Subcutaneous abdominal adipose tissue (tissue), 5 donors: ENCODE measurements at regions not wholly inside any gene's neighbourhood (a gene's known extent, or its start where the extent isn't known, plus 50 kb on each side); places are given as distances from the start of the nearest gene placed in this dataset.

Experiments used
- H3K27ac ChIP-seq: one replicate; pipeline ENCODE4 v1.7.0; 2013; ENCODE audit warnings: low read depth, mild to moderate bottlenecking, inconsistent platforms, low read length, moderate library complexity
- H3K27me3 ChIP-seq, 5 donors: one replicate each; pipeline ENCODE4 v1.7.0; 2013; ENCODE audit warnings: low read length in 5 of 5, inconsistent platforms in 1 of 5; ENCODE audit not compliant: control insufficient read depth in 5 of 5, insufficient read depth in 4 of 5
- H3K36me3 ChIP-seq, 5 donors: one replicate each; pipeline ENCODE4 v1.7.0; 2013; ENCODE audit warnings: low read length in 5 of 5; ENCODE audit not compliant: control insufficient read depth in 5 of 5, insufficient read depth in 5 of 5
- H3K4me1 ChIP-seq, 5 donors: one replicate each; pipeline ENCODE4 v1.7.0; 2013; ENCODE audit warnings: low read length in 5 of 5, mild to moderate bottlenecking in 3 of 5, moderate library complexity in 1 of 5; ENCODE audit not compliant: control insufficient read depth in 5 of 5, insufficient read depth in 5 of 5
- H3K4me3 ChIP-seq, 5 donors: one replicate each; pipeline ENCODE4 v1.7.0; 2013; ENCODE audit warnings: low read length in 5 of 5, low read depth in 1 of 5
- H3K9ac ChIP-seq, 5 donors: one replicate each; pipeline ENCODE4 v1.7.0; 2013; ENCODE audit warnings: low read length in 5 of 5, mild to moderate bottlenecking in 4 of 5, moderate library complexity in 3 of 5
- H3K9me3 ChIP-seq, 5 donors: one replicate each; pipeline ENCODE4 v1.7.0; 2013; ENCODE audit warnings: low read length in 5 of 5; ENCODE audit not compliant: control insufficient read depth in 5 of 5
- donor health status: healthy.
- donor health status: healthy.
- donor health status: healthy.
- donor health status: healthy.
- donor health status: healthy.

- no peaks in the 10 kb centered on the region for H3K27me3 ChIP-seq
- peaks cover 0 to 26% (median 3%) of the 10 kb centered on the region in 5 donors for H3K4me1 ChIP-seq
- H3K9ac ChIP-seq: peak overlapping the region in 1 of 5 donors; percentile 22
- no peaks in the 10 kb centered on the region for H3K36me3 ChIP-seq
- H3K27ac ChIP-seq: peak overlapping the region; percentile 44
- no peaks in the 10 kb centered on the region for H3K9me3 ChIP-seq
- H3K4me3 ChIP-seq: no peak overlapping the region
Observed at GRCh38 chr14:22410497-22410896, 178.5 kb downstream of the DAD1 start.

- Histone ChIP-seq H3K27ac (no peak overlapping the region), H3K27me3 (no peaks in the 10 kb centered on the region), H3K9ac (no peak overlapping the region), H3K4me3 (no peak overlapping the region), H3K36me3 (no peaks in the 10 kb centered on the region), H3K9me3 (no peaks in the 10 kb centered on the region), H3K4me1 (peaks cover 0 to 26% (median 3%) of the 10 kb centered on the region in 5 donors)
Observed at GRCh38 chr14:22409006-22409405, 180.0 kb downstream of the DAD1 start.

GRCh38 chr14:22408547-22408946, 180.5 kb downstream of the DAD1 start:
- Histone ChIP-seq H3K27me3 (no peaks in the 10 kb centered on the region), H3K4me1 (peaks cover 0 to 25% (median 3%) of the 10 kb centered on the region in 5 donors), H3K27ac (no peak overlapping the region), H3K36me3 (no peaks in the 10 kb centered on the region), H3K4me3 (no peak overlapping the region), H3K9ac (no peak overlapping the region), H3K9me3 (no peaks in the 10 kb centered on the region)

GRCh38 chr14:22407033-22407432, 182.0 kb downstream of the DAD1 start:
- H3K4me3 ChIP-seq: no peak overlapping the region
- H3K27ac ChIP-seq: no peak overlapping the region
- H3K36me3 ChIP-seq: no peaks in the 10 kb centered on the region
- H3K9ac ChIP-seq: no peak overlapping the region
- peaks cover 0 to 21% (median 3%) of the 10 kb centered on the region in 5 donors for H3K4me1 ChIP-seq
- no peaks in the 10 kb centered on the region for H3K9me3 ChIP-seq
- no peaks in the 10 kb centered on the region for H3K27me3 ChIP-seq

- no peak overlapping the region for H3K4me3 ChIP-seq
- no peaks in the 10 kb centered on the region for H3K9me3 ChIP-seq
- H3K27ac ChIP-seq: no peak overlapping the region
- no peak overlapping the region for H3K9ac ChIP-seq
- no peaks in the 10 kb centered on the region for H3K36me3 ChIP-seq
- no peaks in the 10 kb centered on the region for H3K27me3 ChIP-seq
- H3K4me1 ChIP-seq: peaks cover 1 to 5% (median 4%) of the 10 kb centered on the region in 5 donors
Observed at GRCh38 chr14:22405201-22405600, 183.8 kb downstream of the DAD1 start.

- H3K27ac ChIP-seq: no peak overlapping the region
- no peaks in the 10 kb centered on the region for H3K9me3 ChIP-seq
- no peaks in the 10 kb centered on the region for H3K27me3 ChIP-seq
- no peaks in the 10 kb centered on the region for H3K36me3 ChIP-seq
- peaks cover 0 to 7% (median 4%) of the 10 kb centered on the region in 5 donors for H3K4me1 ChIP-seq
- no peak overlapping the region for H3K9ac ChIP-seq
- H3K4me3 ChIP-seq: no peak overlapping the region
Observed at GRCh38 chr14:22403296-22403695, 185.7 kb downstream of the DAD1 start.

- no peak overlapping the region for H3K4me3 ChIP-seq
- H3K27me3 ChIP-seq: no peaks in the 10 kb centered on the region
- no peaks in the 10 kb centered on the region for H3K36me3 ChIP-seq
- H3K4me1 ChIP-seq: peaks cover 0 to 7% (median 4%) of the 10 kb centered on the region in 5 donors
- no peak overlapping the region for H3K9ac ChIP-seq
- H3K9me3 ChIP-seq: no peaks in the 10 kb centered on the region
- peak overlapping the region; percentile 0 for H3K27ac ChIP-seq
Observed at GRCh38 chr14:22400655-22401259, 188.3 kb downstream of the DAD1 start.

GRCh38 chr14:22399776-22400175, 189.2 kb downstream of the DAD1 start:
- no peaks in the 10 kb centered on the region for H3K9me3 ChIP-seq
- no peaks in the 10 kb centered on the region for H3K27me3 ChIP-seq
- H3K27ac ChIP-seq: no peak overlapping the region
- no peak overlapping the region for H3K4me3 ChIP-seq
- no peaks in the 10 kb centered on the region for H3K36me3 ChIP-seq
- peaks cover 0 to 7% (median 4%) of the 10 kb centered on the region in 5 donors for H3K4me1 ChIP-seq
- no peak overlapping the region for H3K9ac ChIP-seq

GRCh38 chr14:22397221-22397737, 191.7 kb downstream of the DAD1 start:
- H3K4me3 ChIP-seq: no peak overlapping the region
- peaks cover 0 to 7% (median 4%) of the 10 kb centered on the region in 5 donors for H3K4me1 ChIP-seq
- H3K27me3 ChIP-seq: no peaks in the 10 kb centered on the region
- no peaks in the 10 kb centered on the region for H3K36me3 ChIP-seq
- H3K27ac ChIP-seq: no peak overlapping the region
- no peak overlapping the region for H3K9ac ChIP-seq
- no peaks in the 10 kb centered on the region for H3K9me3 ChIP-seq

- H3K27ac ChIP-seq: no peak overlapping the region
- no peaks in the 10 kb centered on the region for H3K36me3 ChIP-seq
- no peaks in the 10 kb centered on the region for H3K27me3 ChIP-seq
- no peak overlapping the region for H3K4me3 ChIP-seq
- no peak overlapping the region for H3K9ac ChIP-seq
- H3K4me1 ChIP-seq: peaks cover 0 to 8% (median 3%) of the 10 kb centered on the region in 5 donors
- H3K9me3 ChIP-seq: no peaks in the 10 kb centered on the region
Observed at GRCh38 chr14:22395803-22396202, 193.2 kb downstream of the DAD1 start.
